ENCODE measurements at regions not wholly inside any gene's neighbourhood (a gene's known extent, or its start where the extent isn't known, plus 50 kb on each side); places are given as distances from the start of the nearest gene placed in this dataset.

DNA sequence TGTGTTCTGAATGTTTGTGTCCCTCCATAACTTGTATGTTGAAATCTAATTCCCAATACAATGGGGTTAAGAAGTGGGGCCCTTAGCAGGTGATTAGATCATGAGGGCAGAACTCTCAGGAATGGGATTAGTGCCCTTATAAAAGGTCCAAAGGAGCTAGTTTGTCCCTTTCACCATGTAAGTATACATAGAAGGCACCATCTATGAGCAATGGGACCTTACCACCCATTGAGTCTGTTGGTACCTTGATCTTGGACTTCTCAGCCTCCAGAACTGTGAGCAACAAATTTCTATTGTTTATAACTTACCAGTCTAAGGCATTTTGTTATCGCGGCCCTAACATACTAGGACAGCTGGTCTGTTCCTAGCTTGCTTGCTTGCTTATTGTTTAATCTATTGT is 106.3 kb downstream of the MYCN start:
- H3K4me1 Mint-ChIP-seq (ENCODE audit: unreplicated experiment) = no peaks in the 10 kb centered on the region
- no peak overlapping the region for H3K27ac Mint-ChIP-seq (ENCODE audit: unreplicated experiment)
- no peaks in the 10 kb centered on the region for H3K9me3 Mint-ChIP-seq (ENCODE audit: unreplicated experiment)
- H3K4me3 Mint-ChIP-seq (ENCODE audit: unreplicated experiment) = no peak overlapping the region
- TF ChIP-seq, protein P1, sequence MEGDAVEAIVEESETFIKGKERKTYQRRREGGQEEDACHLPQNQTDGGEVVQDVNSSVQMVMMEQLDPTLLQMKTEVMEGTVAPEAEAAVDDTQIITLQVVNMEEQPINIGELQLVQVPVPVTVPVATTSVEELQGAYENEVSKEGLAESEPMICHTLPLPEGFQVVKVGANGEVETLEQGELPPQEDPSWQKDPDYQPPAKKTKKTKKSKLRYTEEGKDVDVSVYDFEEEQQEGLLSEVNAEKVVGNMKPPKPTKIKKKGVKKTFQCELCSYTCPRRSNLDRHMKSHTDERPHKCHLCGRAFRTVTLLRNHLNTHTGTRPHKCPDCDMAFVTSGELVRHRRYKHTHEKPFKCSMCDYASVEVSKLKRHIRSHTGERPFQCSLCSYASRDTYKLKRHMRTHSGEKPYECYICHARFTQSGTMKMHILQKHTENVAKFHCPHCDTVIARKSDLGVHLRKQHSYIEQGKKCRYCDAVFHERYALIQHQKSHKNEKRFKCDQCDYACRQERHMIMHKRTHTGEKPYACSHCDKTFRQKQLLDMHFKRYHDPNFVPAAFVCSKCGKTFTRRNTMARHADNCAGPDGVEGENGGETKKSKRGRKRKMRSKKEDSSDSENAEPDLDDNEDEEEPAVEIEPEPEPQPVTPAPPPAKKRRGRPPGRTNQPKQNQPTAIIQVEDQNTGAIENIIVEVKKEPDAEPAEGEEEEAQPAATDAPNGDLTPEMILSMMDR (IDR thresholded peaks at IDR 0.05; ENCODE audit: unreplicated experiment) = no peak
- no peaks in the 10 kb centered on the region for H3K27me3 Mint-ChIP-seq (ENCODE audit: unreplicated experiment)
- no peaks in the 10 kb centered on the region for H3K36me3 Mint-ChIP-seq (ENCODE audit: low read depth, unreplicated experiment)
- DNase-seq (ENCODE audit: low spot score) = no peak

DNA sequence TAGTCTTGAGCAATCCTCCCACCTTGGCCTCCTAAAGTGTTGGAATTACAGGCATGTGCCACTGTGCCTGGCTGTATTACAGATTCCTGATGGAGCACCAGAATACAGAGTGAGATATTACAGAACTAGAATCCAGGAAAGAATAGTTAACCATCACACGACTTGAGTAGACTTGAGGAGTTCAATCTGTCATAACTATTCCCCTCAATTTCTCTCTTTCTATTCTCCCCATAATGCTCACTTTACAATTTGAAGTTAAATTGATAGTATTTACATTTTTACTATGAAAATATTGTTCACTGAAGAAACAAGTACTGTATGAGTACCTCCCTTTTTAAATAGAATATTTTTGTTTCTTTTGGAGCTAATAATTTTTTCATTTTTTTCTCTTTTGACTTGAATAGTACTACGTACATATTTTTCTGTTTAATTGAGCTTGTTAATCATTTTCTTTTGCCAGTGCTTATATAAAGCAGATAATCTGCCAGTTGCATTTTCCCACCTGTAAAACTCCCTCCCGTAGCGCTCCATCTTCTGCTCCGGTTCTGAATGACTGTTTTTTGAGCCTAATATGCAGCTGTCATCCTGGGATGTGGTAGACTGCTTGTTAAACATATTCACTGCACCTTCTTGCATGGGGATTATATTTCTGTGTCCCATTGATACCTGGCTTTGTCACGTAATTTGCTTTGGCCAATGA is 105.5 kb downstream of the MYCN start:
- no peak for DNase-seq (ENCODE audit: low spot score)
- Mint-ChIP-seq H3K4me1 (ENCODE audit: unreplicated experiment) (no peaks in the 10 kb centered on the region), H3K27ac (ENCODE audit: unreplicated experiment) (no peak overlapping the region), H3K36me3 (ENCODE audit: low read depth, unreplicated experiment) (no peaks in the 10 kb centered on the region), H3K9me3 (ENCODE audit: unreplicated experiment) (no peaks in the 10 kb centered on the region), H3K4me3 (ENCODE audit: unreplicated experiment) (no peak overlapping the region), H3K27me3 (ENCODE audit: unreplicated experiment) (peaks cover 3% of the 10 kb centered on the region)
- TF ChIP-seq, protein P1 (IDR thresholded peaks at IDR 0.05; ENCODE audit: unreplicated experiment) = no peak

DNA sequence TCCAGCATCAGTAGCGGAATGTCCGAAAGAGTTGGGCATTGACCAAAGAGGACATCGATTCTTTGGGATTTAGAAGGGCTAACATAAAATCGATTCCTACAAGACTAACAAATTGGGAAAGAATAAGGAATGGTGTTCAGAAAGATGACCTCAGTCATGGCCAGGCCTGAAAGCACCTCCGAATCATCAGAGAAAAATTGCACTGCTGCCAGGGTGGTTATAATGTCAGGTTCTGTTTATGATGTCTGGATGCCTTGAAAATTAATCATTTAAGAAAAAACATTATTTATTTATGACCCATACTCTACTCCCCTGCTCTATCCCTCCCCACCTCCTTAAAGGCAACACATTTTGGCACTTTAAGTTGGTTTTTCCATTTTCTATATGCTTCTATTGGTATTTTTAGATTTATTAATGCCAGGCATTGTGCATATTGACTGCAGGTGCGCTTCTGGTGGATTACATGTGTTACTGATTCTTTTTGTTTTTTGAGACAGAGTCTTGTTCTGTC is 104.7 kb downstream of the MYCN start:
- no peaks in the 10 kb centered on the region for H3K9me3 Mint-ChIP-seq (ENCODE audit: unreplicated experiment)
- no peak overlapping the region for H3K4me3 Mint-ChIP-seq (ENCODE audit: unreplicated experiment)
- H3K36me3 Mint-ChIP-seq (ENCODE audit: low read depth, unreplicated experiment) = no peaks in the 10 kb centered on the region
- DNase-seq (ENCODE audit: low spot score) = no peak
- H3K27ac Mint-ChIP-seq (ENCODE audit: unreplicated experiment) = no peak overlapping the region
- peaks cover 3% of the 10 kb centered on the region for H3K27me3 Mint-ChIP-seq (ENCODE audit: unreplicated experiment)
- no peaks in the 10 kb centered on the region for H3K4me1 Mint-ChIP-seq (ENCODE audit: unreplicated experiment)
- TF ChIP-seq, protein P1 (IDR thresholded peaks at IDR 0.05; ENCODE audit: unreplicated experiment) = no peak

DNA sequence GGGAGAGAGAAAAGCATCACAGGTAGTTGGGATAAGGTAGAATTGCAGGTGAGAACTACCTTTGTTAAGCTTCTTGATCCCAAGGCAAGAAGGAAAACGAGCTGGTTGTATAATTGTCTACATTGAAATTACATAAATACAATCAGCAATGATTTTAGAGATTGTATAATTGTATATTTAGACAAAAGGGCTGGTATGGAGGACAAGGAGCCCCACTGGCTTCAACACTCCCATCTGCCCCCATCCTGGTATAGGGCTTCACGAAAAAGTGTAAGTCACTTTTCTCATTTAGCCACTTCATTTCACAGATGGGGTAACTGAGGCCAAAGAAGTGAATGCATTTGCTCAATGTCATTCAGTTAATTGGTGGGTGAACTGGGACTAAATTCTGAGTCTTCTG is 103.3 kb downstream of the MYCN start:
- H3K36me3 Mint-ChIP-seq (ENCODE audit: low read depth, unreplicated experiment) = no peaks in the 10 kb centered on the region
- H3K4me1 Mint-ChIP-seq (ENCODE audit: unreplicated experiment) = peaks cover 3% of the 10 kb centered on the region
- peaks cover 5% of the 10 kb centered on the region for H3K27me3 Mint-ChIP-seq (ENCODE audit: unreplicated experiment)
- no peaks in the 10 kb centered on the region for H3K9me3 Mint-ChIP-seq (ENCODE audit: unreplicated experiment)
- H3K4me3 Mint-ChIP-seq (ENCODE audit: unreplicated experiment) = no peak overlapping the region
- H3K27ac Mint-ChIP-seq (ENCODE audit: unreplicated experiment) = no peak overlapping the region
- no peak for DNase-seq (ENCODE audit: low spot score)
- TF ChIP-seq, protein P1 (IDR thresholded peaks at IDR 0.05; ENCODE audit: unreplicated experiment) = no peak

DNA sequence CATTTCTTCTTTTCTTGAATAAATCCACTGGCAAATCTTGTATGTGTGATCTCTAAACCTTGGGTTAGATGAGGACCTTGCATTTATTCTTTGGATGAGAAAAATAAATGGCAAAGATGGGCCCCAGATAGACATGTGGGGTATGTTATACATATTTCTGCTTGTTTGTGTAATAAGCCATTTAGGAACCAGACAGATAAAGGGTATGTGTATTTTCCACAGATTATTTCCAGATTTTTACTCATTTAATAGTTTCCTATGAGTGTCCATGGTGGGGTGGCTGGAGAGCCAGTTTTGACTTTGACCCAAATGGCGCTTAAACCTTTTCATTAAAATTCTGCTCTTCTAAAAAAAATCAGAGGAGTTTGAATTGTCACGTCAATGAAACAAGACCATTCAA is 102.8 kb downstream of the MYCN start:
- peaks cover 5% of the 10 kb centered on the region for H3K27me3 Mint-ChIP-seq (ENCODE audit: unreplicated experiment)
- no peak overlapping the region for H3K4me3 Mint-ChIP-seq (ENCODE audit: unreplicated experiment)
- DNase-seq (ENCODE audit: low spot score) = no peak
- peaks cover 3% of the 10 kb centered on the region for H3K4me1 Mint-ChIP-seq (ENCODE audit: unreplicated experiment)
- H3K9me3 Mint-ChIP-seq (ENCODE audit: unreplicated experiment) = no peaks in the 10 kb centered on the region
- H3K36me3 Mint-ChIP-seq (ENCODE audit: low read depth, unreplicated experiment) = no peaks in the 10 kb centered on the region
- no peak overlapping the region for H3K27ac Mint-ChIP-seq (ENCODE audit: unreplicated experiment)
- TF ChIP-seq, protein P1 (IDR thresholded peaks at IDR 0.05; ENCODE audit: unreplicated experiment) = no peak

All from endothelial cell (in vitro differentiated cells).